HepG2 (cell line): ENCODE measurements at regions not wholly inside any gene's neighbourhood (a gene's known extent, or its start where the extent isn't known, plus 50 kb on each side); places are given as distances from the start of the nearest gene placed in this dataset.
"Not testable (repeated sequence)": the region's sequence is repeated elsewhere in the genome, so short reads cannot be mapped to it uniquely, and the experiment has no call there.

Experiments
- ATAC-seq: fragments of 200-7000 bp; cut with Tn5 transposase; 3 replicates; pipeline ENCODE4 v1.9.1; 2020; ENCODE audit warnings: mild to moderate bottlenecking, moderate library complexity
- BruUV-seq: library from RNA; stranded (reverse); fragments of 400-500 nt; replicated peaks from 2 replicates; lab custom pipeline; 2021; lab: Mats Ljungman, UMichigan
- CTCF ChIA-PET: fragments of 300-600 bp; formaldehyde crosslinking; extraction: SDS; loops from one replicate; lab custom pipeline; 2021; ENCODE audit warnings: low total read pairs, inconsistent platforms, low intra/inter-chr PET ratio; lab: Yijun Ruan, JAX
- POLR2A ChIA-PET: fragments of 350-600 bp; sonication (Branson Sonifier 250); formaldehyde crosslinking; loops from one replicate; lab custom pipeline; 2020; ENCODE audit warnings: antibody characterized with exemption, inconsistent platforms; lab: Yijun Ruan, JAX
- DNase-seq: peaks from one replicate; pipeline ENCODE4 v3.0.0-alpha.2; 2015; ENCODE audit warnings: low spot score
- FAIRE-seq: peaks from 3 replicates; lab custom pipeline; 2011; peaks lifted over from hg19 to GRCh38; lab: Jason Lieb, UNC
- H2AFZ ChIP-seq: one replicate; pipeline ENCODE4 v1.6.1; 2011; ENCODE audit warnings: low read length, inconsistent platforms
- H3K27ac ChIP-seq: fragments of 300-600 bp; 3 replicates; pipeline ENCODE4 v1.8.0; 2011; ENCODE audit warnings: mixed run types, mild to moderate bottlenecking, mixed read lengths, low read length, inconsistent platforms; ENCODE audit not compliant: insufficient read depth; ENCODE audit errors: extremely low read length
- H3K27me3 ChIP-seq, 2 experiments: fragments of 200-600 bp in 1 of 2; 2 replicates in 1 of 2; 3 replicates in 1 of 2; pipeline versions ENCODE4 v1.6.0 to v1.8.0; 2011; ENCODE audit warnings: low read length in 2 of 2, mild to moderate bottlenecking in 2 of 2, moderate library complexity in 2 of 2, inconsistent platforms in 1 of 2; ENCODE audit not compliant: insufficient read depth in 2 of 2, control insufficient read depth in 1 of 2
- H3K36me3 ChIP-seq, 2 experiments: fragments of 200-600 bp in 1 of 2; replicated peaks in 1 of 2; 2 replicates in 1 of 2; 3 replicates in 1 of 2; pipeline versions ENCODE4 v1.5.1 to v1.8.0; 2011; ENCODE audit warnings: low read length in 2 of 2, inconsistent platforms in 1 of 2; ENCODE audit not compliant: insufficient read depth in 2 of 2, control insufficient read depth in 1 of 2
- H3K4me1 ChIP-seq: 2 replicates; pipeline ENCODE4 v1.5.1; 2012; ENCODE audit warnings: low read length, inconsistent platforms; ENCODE audit not compliant: insufficient read depth
- H3K4me2 ChIP-seq: 2 replicates; pipeline ENCODE4 v1.6.0; 2011; ENCODE audit warnings: low read depth, low read length, inconsistent platforms
- H3K4me3 ChIP-seq, 3 experiments: fragments of 200-600 bp in 1 of 3; sonication (generic), shearing (Covaris generic) in 1 of 3; replicated peaks in 1 of 3; 2 replicates each; pipeline ENCODE4 v1.5.1; 2011 to 2016; ENCODE audit warnings: low read length in 3 of 3, inconsistent platforms in 2 of 3, low read depth in 2 of 3, mild to moderate bottlenecking in 2 of 3, control low read depth in 1 of 3, mixed read lengths in 1 of 3; ENCODE audit not compliant: insufficient read depth in 1 of 3
- H3K79me2 ChIP-seq: one replicate; pipeline ENCODE4 v1.6.1; 2011; ENCODE audit warnings: low read length, inconsistent platforms; ENCODE audit not compliant: insufficient read depth
- H3K9ac ChIP-seq: 2 replicates; pipeline ENCODE4 v1.6.0; 2011; ENCODE audit warnings: mild to moderate bottlenecking, low read depth, low read length, inconsistent platforms; ENCODE audit not compliant: insufficient read depth
- H3K9me3 ChIP-seq: 2 replicates; pipeline ENCODE4 v1.5.1; 2012; ENCODE audit warnings: mild to moderate bottlenecking, low read length
- H4K20me1 ChIP-seq: 2 replicates; pipeline ENCODE4 v1.6.0; 2011; ENCODE audit warnings: inconsistent platforms, mild to moderate bottlenecking, low read length, moderate library complexity; ENCODE audit not compliant: insufficient read depth
- GABPA ChIP-seq, 2 experiments: IDR thresholded peaks; 2 replicates each; pipeline ENCODE4 v1.6.1; 2011 to 2016; ENCODE audit warnings: low read depth in 2 of 2, low read length in 1 of 2, missing biosample characterization in 1 of 2, missing genetic modification characterization in 1 of 2
- YEATS2 ChIP-seq: sonication (generic); formaldehyde crosslinking; IDR thresholded peaks from 2 replicates; pipeline ENCODE4 v1.4.0; 2020; ENCODE audit warnings: missing genetic modification reagents, borderline replicate concordance
- WGBS: methylation state at CpG from one replicate; pipeline ENCODE4 v1.1.6; 2017; ENCODE audit warnings: low lambda C conversion rate; 5-methylcytosine and 5-hydroxymethylcytosine counted together
- in situ Hi-C: cut with HindIII; loops from 2 replicates; pipeline ENCODE4 v1.10.0; 2017; ENCODE audit warnings: low pct_unique_long_range_greater_than_20kb; ENCODE audit not compliant: extremely low pct_ligation_motif_present
- intact Hi-C: fragments of 100-400 bp; cut with micrococcal nuclease; formaldehyde crosslinking; loops from one replicate; pipeline ENCODE4 v1.10.0; 2022; ENCODE audit not compliant: unreplicated experiment

GRCh38 chr2:224217233-224217961 is 178.3 kb upstream of the SERPINE2 start:
- no peak overlapping the region for H3K4me2 ChIP-seq
- BruUV-seq = no TSS peak
- no peak for FAIRE-seq
- in situ Hi-C loops (no loop called here), intact Hi-C loops (no loop called here)
- H3K4me1 ChIP-seq = no peaks in the 10 kb centered on the region
- ChIA-PET CTCF (no interaction called here), POLR2A (no interaction called here)
- no peaks in the 10 kb centered on the region for H3K79me2 ChIP-seq
- 13% methylated on average over 6 of the region's 6 CpGs for WGBS
- H3K27me3 ChIP-seq = peaks cover 0 to 5% of the 10 kb centered on the region in 2 experiments; a peak in 1 of 5 replicates
- H3K27ac ChIP-seq = no peak overlapping the region
- H3K4me3 ChIP-seq = no peak overlapping the region
- TF ChIP-seq YEATS2 (CRISPR knock-in tag) (no peak), GABPA (IDR thresholded peaks at IDR 0.05; ENCODE audit: low read depth, low read length) (no peak), GABPA (CRISPR knock-in tag; IDR thresholded peaks at IDR 0.05; ENCODE audit: low read depth) (peak; percentile 33; the same call in 1 of the 2 replicates)
- no peaks in the 10 kb centered on the region for H3K9me3 ChIP-seq
- H4K20me1 ChIP-seq = no peaks in the 10 kb centered on the region
- DNase-seq = no peak
- no peak overlapping the region for H3K9ac ChIP-seq
- no peak overlapping the region for H2AFZ ChIP-seq
- no peaks in the 10 kb centered on the region for H3K36me3 ChIP-seq
- ATAC-seq = no peak

- BruUV-seq, H3K4me3 ChIP-seq, FAIRE-seq, H3K27me3 ChIP-seq, DNase-seq, H3K4me2 ChIP-seq, ATAC-seq, H3K4me1 ChIP-seq, H3K27ac ChIP-seq, intact Hi-C loops, H3K36me3 ChIP-seq, H2AFZ ChIP-seq, in situ Hi-C loops, H3K9ac ChIP-seq, POLR2A ChIA-PET, H4K20me1 ChIP-seq, CTCF ChIA-PET, H3K9me3 ChIP-seq, H3K79me2 ChIP-seq: not testable (repeated sequence)
- 33% methylated on average over 3 of the region's 3 CpGs for WGBS
Observed at GRCh38 chr2:224215611-224216010, 176.5 kb upstream of the SERPINE2 start.
